AG04449 (cell line): ENCODE measurements at regions not wholly inside any gene's neighbourhood (a gene's known extent, or its start where the extent isn't known, plus 50 kb on each side); places are given as distances from the start of the nearest gene placed in this dataset.

Source experiments
- CTCF ChIA-PET: fragments of 350-600 bp; formaldehyde crosslinking; extraction: SDS; loops from one replicate; lab custom pipeline; 2021; ENCODE audit warnings: antibody characterized with exemption; lab: Yijun Ruan, JAX
- POLR2A ChIA-PET: fragments of 400-600, 350-600 bp; formaldehyde crosslinking; extraction: SDS; loops from one replicate; lab custom pipeline; 2020; ENCODE audit warnings: antibody characterized with exemption, inconsistent platforms; lab: Yijun Ruan, JAX
- DNase-seq: peaks from one replicate; pipeline ENCODE4 v3.0.0-alpha.2; 2010; ENCODE audit warnings: low read depth, low spot score
- H3K4me3 ChIP-seq: 2 replicates; pipeline ENCODE4 v1.5.1; 2011; ENCODE audit warnings: low read depth, mild to moderate bottlenecking, control low read depth, low read length
- CTCF ChIP-seq: IDR thresholded peaks from one replicate; pipeline ENCODE4 v1.5.1; 2011; ENCODE audit warnings: mild to moderate bottlenecking, moderate library complexity, low read length, control low read depth, inconsistent platforms; ENCODE audit not compliant: insufficient read depth; ENCODE audit errors: missing control alignments

DNA sequence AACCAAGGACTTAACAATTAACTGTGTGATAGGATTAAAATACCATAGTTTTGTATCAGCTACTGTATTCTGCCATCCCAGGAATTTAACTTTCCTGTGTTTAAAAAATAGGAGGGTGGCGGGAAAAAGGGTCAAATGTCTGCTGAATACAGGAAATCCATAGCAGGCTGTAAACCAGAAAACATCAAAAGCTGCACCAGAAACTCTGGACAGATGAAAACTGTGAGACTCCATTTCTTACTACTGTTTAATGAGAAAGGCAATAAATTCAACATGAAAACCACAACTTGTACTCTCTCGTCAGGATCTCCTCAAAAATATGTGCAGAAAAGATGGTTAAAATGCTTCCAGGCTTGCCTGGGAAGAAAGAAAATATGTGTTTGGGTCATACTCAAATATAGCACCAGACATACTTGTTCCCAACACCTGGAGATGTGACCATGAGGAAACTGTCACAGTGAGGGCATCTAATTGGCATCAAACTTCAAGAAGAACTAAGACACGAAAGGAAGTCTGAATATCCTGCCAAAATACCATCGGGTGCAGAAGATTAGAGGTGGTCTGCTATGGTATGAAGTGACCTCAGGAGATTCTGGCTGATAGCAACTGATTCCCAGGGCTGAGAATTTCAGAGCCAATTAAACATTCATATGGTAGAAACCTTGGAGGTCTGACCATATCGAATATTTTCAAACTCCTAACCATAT lies 164.7 kb upstream of the TARS1 start:
- peak; percentile 84 for DNase-seq
- CTCF ChIA-PET: interaction anchor here (0.8 to 1.7 kb wide), 3 partner anchors 23 to 568 kb away, joined by 3 to 6 read pairs (median 4); no protein-coding TSS in a partner anchor
- TF ChIP-seq CTCF: no peak
- POLR2A ChIA-PET: interaction anchor here (0.5 kb wide), 1 partner anchor 34 kb away, joined by 4 read pairs; no protein-coding TSS in a partner anchor
- H3K4me3 ChIP-seq: no peak overlapping the region

- CTCF ChIA-PET: interaction anchor here (0.6 to 1.7 kb wide), 2 partner anchors 37 to 146 kb away, joined by 3 to 6 read pairs; no protein-coding TSS in a partner anchor
- TF ChIP-seq CTCF: no peak
- POLR2A ChIA-PET: interaction anchor here (0.7 kb wide), 1 partner anchor 35 kb away, joined by 3 read pairs; no protein-coding TSS in a partner anchor
- H3K4me3 ChIP-seq: no peak overlapping the region
- DNase-seq: no peak
Observed at GRCh38 chr5:33276628-33276950, 164.2 kb upstream of the TARS1 start.

- no peak overlapping the region for H3K4me3 ChIP-seq
- no peak for TF ChIP-seq CTCF
- ChIA-PET POLR2A (interaction anchor here (0.7 kb wide), 1 partner anchor 35 kb away, joined by 3 read pairs; no protein-coding TSS in a partner anchor), CTCF (interaction anchor here (0.6 to 1.7 kb wide), 3 partner anchors 14 to 146 kb away, joined by 3 to 6 read pairs (median 3); no protein-coding TSS in a partner anchor)
- DNase-seq: no peak
Observed at GRCh38 chr5:33277061-33277650, 163.6 kb upstream of the TARS1 start.

GRCh38 chr5:33281431-33281843 lies 159.3 kb upstream of the TARS1 start:
- H3K4me3 ChIP-seq: no peak overlapping the region
- ChIA-PET CTCF (no interaction called here), POLR2A (no interaction called here)
- no peak for TF ChIP-seq CTCF
- DNase-seq: no peak

DNA sequence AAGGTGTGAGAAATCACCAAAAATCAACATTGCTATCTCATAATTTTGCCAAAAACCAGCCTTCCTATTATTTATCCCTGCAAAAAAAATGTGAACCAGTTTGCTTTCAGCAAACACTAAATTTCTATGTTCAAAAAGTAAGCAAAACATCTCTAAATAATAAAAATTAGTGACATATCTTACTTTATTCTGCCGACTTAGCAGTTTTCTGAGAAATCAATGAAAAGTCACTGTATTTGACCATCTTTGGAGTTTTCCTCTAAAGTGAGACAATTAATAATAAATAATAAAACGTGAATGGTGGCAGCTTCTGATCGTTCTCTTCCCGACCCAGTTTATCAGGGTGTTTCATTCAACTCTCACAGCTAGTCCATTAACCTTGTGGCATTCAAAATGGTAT lies 158.6 kb upstream of the TARS1 start:
- CTCF ChIA-PET: no interaction called here
- no peak for TF ChIP-seq CTCF
- POLR2A ChIA-PET: no interaction called here
- DNase-seq: no peak
- no peak overlapping the region for H3K4me3 ChIP-seq

DNA sequence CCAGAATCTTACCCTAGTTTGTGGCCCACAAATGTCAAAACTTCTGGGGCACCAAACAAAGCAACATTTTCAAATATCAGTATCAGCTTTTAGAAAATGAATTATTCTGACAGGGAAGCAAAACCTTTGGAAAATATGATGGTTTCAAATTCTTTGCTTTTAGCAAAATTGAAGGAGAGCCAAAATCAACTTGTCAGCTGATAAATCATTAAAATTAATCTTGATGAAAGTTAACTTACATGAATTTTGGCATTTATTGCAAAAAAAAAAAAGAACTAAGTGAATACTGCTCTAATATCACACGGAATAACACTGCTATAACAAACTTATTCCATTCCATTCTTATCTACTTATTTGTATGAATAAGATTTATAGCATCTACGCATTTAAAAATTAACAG lies 158.1 kb upstream of the TARS1 start:
- POLR2A ChIA-PET: no interaction called here
- no peak for DNase-seq
- H3K4me3 ChIP-seq: no peak overlapping the region
- CTCF ChIA-PET: no interaction called here
- TF ChIP-seq CTCF: no peak
